ENCODE measurements at regions not wholly inside any gene's neighbourhood (a gene's known extent, or its start where the extent isn't known, plus 50 kb on each side); places are given as distances from the start of the nearest gene placed in this dataset.

DNA sequence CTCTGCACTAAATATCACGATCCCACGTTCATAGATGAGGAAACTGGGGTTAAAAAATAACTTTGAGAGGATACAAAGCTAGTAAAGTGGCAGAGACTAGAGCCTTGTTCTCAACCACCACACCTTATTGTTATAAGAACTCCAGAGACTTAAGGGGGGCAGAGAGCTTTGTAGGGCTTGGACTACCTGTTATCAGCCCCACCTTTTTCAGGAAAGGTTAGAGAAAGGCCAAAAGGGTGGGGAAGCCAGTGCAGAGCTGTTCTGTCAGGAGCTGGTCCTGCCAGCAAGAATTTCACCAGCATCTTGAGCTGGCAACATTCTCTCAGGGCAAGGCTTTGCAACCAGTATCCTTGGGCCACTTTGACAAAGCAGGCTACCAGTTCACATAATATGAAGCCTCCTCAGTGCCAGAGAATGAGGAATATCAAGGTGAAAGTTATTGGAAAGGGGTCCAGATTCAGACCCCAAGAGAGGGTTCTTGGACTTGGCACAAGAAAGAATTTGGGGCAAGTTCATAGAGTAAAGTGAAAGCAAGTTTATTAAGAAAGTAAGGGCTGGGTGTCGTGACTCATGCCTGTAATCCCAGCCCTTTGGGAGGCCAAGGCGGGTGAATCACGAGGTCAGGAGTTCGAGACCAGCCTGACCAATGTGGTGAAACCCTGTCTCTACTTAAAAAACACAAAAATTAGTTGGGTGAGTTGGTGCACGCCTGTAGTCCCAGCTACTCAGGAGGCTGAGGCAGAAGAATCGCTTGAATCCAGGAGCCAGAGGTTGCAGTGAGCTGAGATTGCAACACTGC lies 66.2 kb upstream of the CLINT1 start:
- no peaks in the 10 kb centered on the region for H3K27me3 ChIP-seq (replicated peaks in 1 of 2; ENCODE audit: control insufficient read depth in 2 of 2, insufficient read depth in 2 of 2, low read length in 1 of 2)
- RAD21 ChIA-PET (ENCODE audit: unreplicated experiment), result no interaction called here
- H3K79me2 ChIP-seq (ENCODE audit: control insufficient read depth, insufficient read depth, low read length), result no peaks in the 10 kb centered on the region
- H3K9ac ChIP-seq (ENCODE audit: control insufficient read depth, insufficient read depth, low read length), result no peak overlapping the region
- no peaks in the 10 kb centered on the region for H3K4me1 ChIP-seq (ENCODE audit: control insufficient read depth, insufficient read depth, low read length)
- BruUV-seq (replicated peaks), result no TSS peak
- no peak overlapping the region for H3K27ac ChIP-seq (ENCODE audit: control insufficient read depth, insufficient read depth)
- H3K36me3 ChIP-seq (ENCODE audit: control insufficient read depth in 2 of 2, insufficient read depth in 2 of 2, low read length in 1 of 2), result no peaks in the 10 kb centered on the region
- in situ Hi-C loops (cut with MboI) (no loop called here), intact Hi-C loops (cut with micrococcal nuclease; ENCODE audit: unreplicated experiment) (no loop called here)
- FAIRE-seq (no peak), DNase-seq (ENCODE audit: low read depth, low spot score) (no peak), ATAC-seq (peak; percentile 37)
- TF ChIP-seq RAD21 (IDR thresholded peaks at IDR 0.05; ENCODE audit: insufficient read depth, low read depth, low read length), result no peak
- TF ChIP-seq, protein P1, sequence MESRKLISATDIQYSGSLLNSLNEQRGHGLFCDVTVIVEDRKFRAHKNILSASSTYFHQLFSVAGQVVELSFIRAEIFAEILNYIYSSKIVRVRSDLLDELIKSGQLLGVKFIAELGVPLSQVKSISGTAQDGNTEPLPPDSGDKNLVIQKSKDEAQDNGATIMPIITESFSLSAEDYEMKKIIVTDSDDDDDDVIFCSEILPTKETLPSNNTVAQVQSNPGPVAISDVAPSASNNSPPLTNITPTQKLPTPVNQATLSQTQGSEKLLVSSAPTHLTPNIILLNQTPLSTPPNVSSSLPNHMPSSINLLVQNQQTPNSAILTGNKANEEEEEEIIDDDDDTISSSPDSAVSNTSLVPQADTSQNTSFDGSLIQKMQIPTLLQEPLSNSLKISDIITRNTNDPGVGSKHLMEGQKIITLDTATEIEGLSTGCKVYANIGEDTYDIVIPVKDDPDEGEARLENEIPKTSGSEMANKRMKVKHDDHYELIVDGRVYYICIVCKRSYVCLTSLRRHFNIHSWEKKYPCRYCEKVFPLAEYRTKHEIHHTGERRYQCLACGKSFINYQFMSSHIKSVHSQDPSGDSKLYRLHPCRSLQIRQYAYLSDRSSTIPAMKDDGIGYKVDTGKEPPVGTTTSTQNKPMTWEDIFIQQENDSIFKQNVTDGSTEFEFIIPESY (IDR thresholded peaks at IDR 0.05), result no peak
- TF ChIP-seq CHD1 (IDR thresholded peaks at IDR 0.05; ENCODE audit: low read depth, low read length), result no peak
- H3K4me2 ChIP-seq (ENCODE audit: control insufficient read depth, insufficient read depth), result no peak overlapping the region
- WGBS (ENCODE audit: insufficient coverage, insufficient replicate concordance, low lambda C conversion rate, missing lambda C conversion rate), result 36% methylated on average over 8 of the region's 8 CpGs
- H3K9me3 ChIP-seq (replicated peaks; ENCODE audit: control insufficient read depth, insufficient read depth, low read length), result no peaks in the 10 kb centered on the region
- CTCF ChIA-PET, result interaction anchor here (0.7 to 3.1 kb wide), 4 partner anchors 13 to 105 kb away, joined by 3 to 14 read pairs (median 4); no protein-coding TSS in a partner anchor
- SMC1A ChIA-PET (ENCODE audit: uncharacterized antibody, unreplicated experiment), result interaction anchor here (0.6 to 2.3 kb wide), 6 partner anchors 10 to 162 kb away, joined by 3 to 13 read pairs (median 4); no protein-coding TSS in a partner anchor
- H4K20me1 ChIP-seq (ENCODE audit: control insufficient read depth, insufficient read depth), result no peaks in the 10 kb centered on the region
- POLR2A ChIA-PET, result no interaction called here
- no peak overlapping the region for H2AFZ ChIP-seq (ENCODE audit: control insufficient read depth, low read depth, low read length)
- no peak overlapping the region for H3K4me3 ChIP-seq

DNA sequence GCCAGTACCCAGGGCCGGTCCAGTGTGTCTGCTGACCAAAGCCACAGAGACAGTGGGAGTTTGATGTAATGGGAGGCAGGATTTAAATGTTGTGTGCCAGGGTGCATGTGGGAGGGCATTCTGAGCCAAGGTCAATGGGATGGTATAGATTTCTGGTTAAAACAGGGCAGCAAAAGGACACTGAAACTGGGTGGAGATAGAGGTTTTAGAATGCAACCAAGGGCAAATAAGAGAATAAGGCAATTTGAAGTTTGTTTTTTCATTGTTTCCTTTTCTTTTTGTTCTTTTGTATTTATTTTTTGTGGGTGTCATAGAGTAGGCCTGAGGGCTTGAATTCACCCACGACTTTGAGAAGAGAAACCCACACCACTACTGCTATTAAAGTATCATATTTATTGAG lies 65.5 kb upstream of the CLINT1 start:
- Histone ChIP-seq H3K9ac (ENCODE audit: control insufficient read depth, insufficient read depth, low read length) (no peak overlapping the region), H3K27ac (ENCODE audit: control insufficient read depth, insufficient read depth) (no peak overlapping the region), H3K79me2 (ENCODE audit: control insufficient read depth, insufficient read depth, low read length) (no peaks in the 10 kb centered on the region), H3K4me3 (no peak overlapping the region), H3K4me1 (ENCODE audit: control insufficient read depth, insufficient read depth, low read length) (no peaks in the 10 kb centered on the region), H2AFZ (ENCODE audit: control insufficient read depth, low read depth, low read length) (no peak overlapping the region), H3K4me2 (ENCODE audit: control insufficient read depth, insufficient read depth) (no peak overlapping the region), H4K20me1 (ENCODE audit: control insufficient read depth, insufficient read depth) (no peaks in the 10 kb centered on the region), H3K36me3 (ENCODE audit: control insufficient read depth in 2 of 2, insufficient read depth in 2 of 2, low read length in 1 of 2) (no peaks in the 10 kb centered on the region), H3K27me3 (replicated peaks in 1 of 2; ENCODE audit: control insufficient read depth in 2 of 2, insufficient read depth in 2 of 2, low read length in 1 of 2) (no peaks in the 10 kb centered on the region), H3K9me3 (replicated peaks; ENCODE audit: control insufficient read depth, insufficient read depth, low read length) (no peaks in the 10 kb centered on the region)
- DNase-seq (ENCODE audit: low read depth, low spot score), result no peak
- ChIA-PET SMC1A (ENCODE audit: uncharacterized antibody, unreplicated experiment) (interaction anchor here (1.1 to 2.3 kb wide), 6 partner anchors 10 to 162 kb away, joined by 3 to 13 read pairs (median 4); no protein-coding TSS in a partner anchor), POLR2A (no interaction called here), CTCF (interaction anchor here (1.0 to 3.1 kb wide), 5 partner anchors 24 to 107 kb away, joined by 3 to 14 read pairs (median 6); no protein-coding TSS in a partner anchor), RAD21 (ENCODE audit: unreplicated experiment) (interaction anchor here (1.5 kb wide), 1 partner anchor 24 kb away, joined by 9 read pairs; no protein-coding TSS in a partner anchor)
- in situ Hi-C loops (cut with MboI) (no loop called here), intact Hi-C loops (cut with micrococcal nuclease; ENCODE audit: unreplicated experiment) (no loop called here)
- no peak for FAIRE-seq
- 20% methylated on average over 2 of the region's 2 CpGs for whole genome bisulfite sequencing (ENCODE audit: insufficient coverage, insufficient replicate concordance, low lambda C conversion rate, missing lambda C conversion rate)
- TF ChIP-seq ZNF217 (IDR thresholded peaks at IDR 0.05), result no peak
- no TSS peak for BruUV-seq (replicated peaks)
- ATAC-seq, result peak; percentile 49
